GM19372 (cell line): ENCODE measurements at regions not wholly inside any gene's neighbourhood (a gene's known extent, or its start where the extent isn't known, plus 50 kb on each side); places are given as distances from the start of the nearest gene placed in this dataset.

Experiments
- ATAC-seq: cut with Tn5 transposase; IDR thresholded peaks from one replicate; pipeline ENCODE4 v1.9.1; 2021; ENCODE audit warnings: mild to moderate bottlenecking, low read depth, moderate library complexity; ENCODE audit not compliant: unreplicated experiment

GRCh38 chr11:115712296-115712695 is 208.1 kb upstream of the CADM1 start:
- ATAC-seq = no peak

GRCh38 chr11:115710980-115711379 is 206.8 kb upstream of the CADM1 start:
- ATAC-seq = no peak

- ATAC-seq = no peak
Measured at GRCh38 chr11:115710426-115710825, 206.2 kb upstream of the CADM1 start.

GRCh38 chr11:115709297-115709696 is 205.1 kb upstream of the CADM1 start:
- ATAC-seq = no peak

GRCh38 chr11:115707180-115707905 is 203.1 kb upstream of the CADM1 start:
- ATAC-seq = no peak

GRCh38 chr11:115706626-115707135 is 202.5 kb upstream of the CADM1 start:
- ATAC-seq = no peak

- no peak for ATAC-seq
Measured at GRCh38 chr11:115705200-115705599, 201.0 kb upstream of the CADM1 start.

- ATAC-seq = no peak
Measured at GRCh38 chr11:115700981-115701875, 197.0 kb upstream of the CADM1 start.

- no peak for ATAC-seq
Measured at GRCh38 chr11:115700496-115700895, 196.3 kb upstream of the CADM1 start.

GRCh38 chr11:115699733-115700132 is 195.5 kb upstream of the CADM1 start:
- ATAC-seq = no peak

- ATAC-seq = no peak
Measured at GRCh38 chr11:115699326-115699725, 195.1 kb upstream of the CADM1 start.

GRCh38 chr11:115698243-115698642 is 194.0 kb upstream of the CADM1 start:
- ATAC-seq = no peak

- ATAC-seq = no peak
Measured at GRCh38 chr11:115696563-115696962, 192.3 kb upstream of the CADM1 start.

GRCh38 chr11:115695677-115696364 is 191.6 kb upstream of the CADM1 start:
- no peak for ATAC-seq

- no peak for ATAC-seq
Measured at GRCh38 chr11:115693002-115693401, 188.8 kb upstream of the CADM1 start.

- no peak for ATAC-seq
Measured at GRCh38 chr11:115691030-115691429, 186.8 kb upstream of the CADM1 start.

- ATAC-seq = no peak
Measured at GRCh38 chr11:115687934-115688333, 183.7 kb upstream of the CADM1 start.

- ATAC-seq = no peak
Measured at GRCh38 chr11:115684699-115685098, 180.5 kb upstream of the CADM1 start.

GRCh38 chr11:115684135-115684534 is 179.9 kb upstream of the CADM1 start:
- ATAC-seq = no peak

GRCh38 chr11:115682888-115683287 is 178.7 kb upstream of the CADM1 start:
- ATAC-seq = no peak

GRCh38 chr11:115682101-115682500 is 177.9 kb upstream of the CADM1 start:
- no peak for ATAC-seq
